HG03442 (cell line): ENCODE measurements at regions not wholly inside any gene's neighbourhood (a gene's known extent, or its start where the extent isn't known, plus 50 kb on each side); places are given as distances from the start of the nearest gene placed in this dataset.
"Not testable (repeated sequence)": the region's sequence is repeated elsewhere in the genome, so short reads cannot be mapped to it uniquely, and the experiment has no call there.

ENCODE experiments used
- ATAC-seq: cut with Tn5 transposase; IDR thresholded peaks from one replicate; pipeline ENCODE4 v1.9.1; 2021; ENCODE audit warnings: mild to moderate bottlenecking, moderate library complexity; ENCODE audit not compliant: unreplicated experiment

- ATAC-seq = no peak
Measured at GRCh38 chrX:129091097-129091496, 432.2 kb downstream of the SMARCA1 start.

- ATAC-seq = no peak
Measured at GRCh38 chrX:129086802-129087201, 436.5 kb downstream of the SMARCA1 start.

- ATAC-seq = not testable (repeated sequence)
Measured at GRCh38 chrX:129084291-129084690, 439.0 kb downstream of the SMARCA1 start.

- ATAC-seq = no peak
Measured at GRCh38 chrX:129077424-129078170, 445.7 kb downstream of the SMARCA1 start.

- ATAC-seq = no peak
Measured at GRCh38 chrX:129071390-129071789, 451.9 kb downstream of the SMARCA1 start.

GRCh38 chrX:129065895-129066294, 457.4 kb downstream of the SMARCA1 start:
- no peak for ATAC-seq

GRCh38 chrX:129058405-129058804, 464.9 kb downstream of the SMARCA1 start:
- no peak for ATAC-seq

GRCh38 chrX:129043138-129043537, 480.2 kb downstream of the SMARCA1 start:
- ATAC-seq = no peak

- ATAC-seq = no peak
Measured at GRCh38 chrX:129041319-129041718, 482.0 kb downstream of the SMARCA1 start.

- ATAC-seq = no peak
Measured at GRCh38 chrX:129040124-129040523, 483.2 kb downstream of the SMARCA1 start.

- ATAC-seq = no peak
Measured at GRCh38 chrX:129039176-129039575, 484.1 kb downstream of the SMARCA1 start.

- no peak for ATAC-seq
Measured at GRCh38 chrX:129037389-129037788, 485.9 kb downstream of the SMARCA1 start.

GRCh38 chrX:129035180-129035579, 488.1 kb downstream of the SMARCA1 start:
- no peak for ATAC-seq

GRCh38 chrX:129034196-129034595, 489.1 kb downstream of the SMARCA1 start:
- no peak for ATAC-seq

- no peak for ATAC-seq
Measured at GRCh38 chrX:129026202-129026601, 497.1 kb downstream of the SMARCA1 start.

- no peak for ATAC-seq
Measured at GRCh38 chrX:129025376-129025775, 497.9 kb downstream of the SMARCA1 start.

- no peak for ATAC-seq
Measured at GRCh38 chrX:129019412-129019811, 503.9 kb downstream of the SMARCA1 start.

GRCh38 chrX:129015381-129015780, 507.9 kb downstream of the SMARCA1 start:
- ATAC-seq = no peak

- no peak for ATAC-seq
Measured at GRCh38 chrX:129013574-129013973, 509.7 kb downstream of the SMARCA1 start.

GRCh38 chrX:129007631-129008030, 515.7 kb downstream of the SMARCA1 start:
- ATAC-seq = no peak

- no peak for ATAC-seq
Measured at GRCh38 chrX:129006491-129006890, 516.8 kb downstream of the SMARCA1 start.

GRCh38 chrX:129000797-129001196, 522.5 kb downstream of the SMARCA1 start:
- no peak for ATAC-seq

- no peak for ATAC-seq
Measured at GRCh38 chrX:129000018-129000417, 523.3 kb downstream of the SMARCA1 start.
